Tibial nerve (tissue), 4 donors: ENCODE measurements at regions not wholly inside any gene's neighbourhood (a gene's known extent, or its start where the extent isn't known, plus 50 kb on each side); places are given as distances from the start of the nearest gene placed in this dataset.

ENCODE experiments used
- DNase-seq, 2 donors: peaks; one replicate each; pipeline ENCODE4 v3.0.0-alpha.2; 2019; ENCODE audit warnings: low spot score in 2 of 2
- H3K27ac ChIP-seq, 4 donors: fragments of 200-600 bp; sonication (generic) in 3 of 4; one replicate each; pipeline ENCODE4 v1.5.1; 2017 to 2019; ENCODE audit warnings: mild to moderate bottlenecking in 1 of 4
- H3K27me3 ChIP-seq, 2 donors: fragments of 200-600 bp; sonication (generic) in 1 of 2; one replicate each; pipeline versions ENCODE4 v1.5.1 to v1.6.0; 2017 to 2019
- H3K36me3 ChIP-seq, 3 donors: fragments of 200-600 bp; sonication (generic); one replicate each; pipeline ENCODE4 v1.5.1; 2018 to 2019
- H3K4me1 ChIP-seq, 4 donors: fragments of 200-600 bp; sonication (generic) in 3 of 4; one replicate each; pipeline ENCODE4 v1.5.1; 2017 to 2019
- H3K4me3 ChIP-seq, 4 donors: fragments of 200-600 bp; sonication (generic) in 3 of 4; one replicate each; pipeline ENCODE4 v1.5.1; 2017 to 2019; ENCODE audit warnings: mild to moderate bottlenecking in 1 of 4, moderate library complexity in 1 of 4
- H3K9me3 ChIP-seq, 4 donors: fragments of 200-600 bp; sonication (generic) in 3 of 4; one replicate each; pipeline ENCODE4 v1.5.1; 2017 to 2019
- EP300 ChIP-seq, 2 donors: sonication (generic); formaldehyde crosslinking; IDR thresholded peaks; one replicate each; pipeline ENCODE4 v1.6.1; 2017; ENCODE audit warnings: antibody characterized with exemption in 2 of 2, mild to moderate bottlenecking in 1 of 2
- POLR2A ChIP-seq, 2 donors: fragments of 450-650 bp; IDR thresholded peaks; one replicate each; pipeline ENCODE4 v1.6.1; 2017; ENCODE audit warnings: antibody characterized with exemption in 2 of 2, mild to moderate bottlenecking in 2 of 2, moderate library complexity in 2 of 2
- WGBS, 2 donors: methylation state at CpG; one replicate each; pipeline ENCODE4 v1.1.5; 2018; 5-methylcytosine and 5-hydroxymethylcytosine counted together
- TF ChIP-seq, protein P1 (sequence below), 5 experiments: fragments of 200-600 bp in 3 of 5; fragments of 450-650 bp in 2 of 5; sonication (generic) in 3 of 5; IDR thresholded peaks; one replicate each; pipeline ENCODE4 v1.5.1; 2016 to 2019; ENCODE audit warnings: antibody characterized with exemption in 5 of 5, mild to moderate bottlenecking in 3 of 5, moderate library complexity in 2 of 5

DNA sequence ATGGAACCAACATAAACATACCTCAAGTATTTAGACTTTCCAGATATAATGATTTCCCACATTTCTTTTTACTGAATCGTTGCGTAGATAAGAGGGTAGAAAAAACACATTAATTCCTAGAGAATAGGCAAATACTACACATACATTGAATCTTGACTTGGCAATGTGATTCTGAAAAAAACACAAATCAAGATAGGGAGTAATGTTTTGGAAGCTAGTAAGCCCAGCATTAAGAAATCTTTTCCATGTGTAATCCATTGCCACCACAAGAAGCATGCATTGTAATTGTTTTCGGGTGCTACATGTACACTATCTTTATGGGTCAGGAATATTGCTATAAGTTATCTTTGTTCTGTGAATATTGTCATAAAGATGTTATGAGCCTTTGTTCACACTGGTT lies 269.8 kb upstream of the PDGFD start:
- Histone ChIP-seq H3K4me3 (no peak overlapping the region), H3K4me1 (no peaks in the 10 kb centered on the region), H3K9me3 (no peaks in the 10 kb centered on the region), H3K27ac (no peak overlapping the region), H3K27me3 (no peaks in the 10 kb centered on the region), H3K36me3 (no peaks in the 10 kb centered on the region)
- 88% methylated on average over 3 of the region's 3 CpGs for WGBS, 2 donors
- no peak for DNase-seq
- no peak for TF ChIP-seq EP300 (IDR thresholded peaks at IDR 0.05)
- no peak for TF ChIP-seq POLR2A (IDR thresholded peaks at IDR 0.05)
- TF ChIP-seq, protein P1, sequence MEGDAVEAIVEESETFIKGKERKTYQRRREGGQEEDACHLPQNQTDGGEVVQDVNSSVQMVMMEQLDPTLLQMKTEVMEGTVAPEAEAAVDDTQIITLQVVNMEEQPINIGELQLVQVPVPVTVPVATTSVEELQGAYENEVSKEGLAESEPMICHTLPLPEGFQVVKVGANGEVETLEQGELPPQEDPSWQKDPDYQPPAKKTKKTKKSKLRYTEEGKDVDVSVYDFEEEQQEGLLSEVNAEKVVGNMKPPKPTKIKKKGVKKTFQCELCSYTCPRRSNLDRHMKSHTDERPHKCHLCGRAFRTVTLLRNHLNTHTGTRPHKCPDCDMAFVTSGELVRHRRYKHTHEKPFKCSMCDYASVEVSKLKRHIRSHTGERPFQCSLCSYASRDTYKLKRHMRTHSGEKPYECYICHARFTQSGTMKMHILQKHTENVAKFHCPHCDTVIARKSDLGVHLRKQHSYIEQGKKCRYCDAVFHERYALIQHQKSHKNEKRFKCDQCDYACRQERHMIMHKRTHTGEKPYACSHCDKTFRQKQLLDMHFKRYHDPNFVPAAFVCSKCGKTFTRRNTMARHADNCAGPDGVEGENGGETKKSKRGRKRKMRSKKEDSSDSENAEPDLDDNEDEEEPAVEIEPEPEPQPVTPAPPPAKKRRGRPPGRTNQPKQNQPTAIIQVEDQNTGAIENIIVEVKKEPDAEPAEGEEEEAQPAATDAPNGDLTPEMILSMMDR (IDR thresholded peaks at IDR 0.05), result no peak

GRCh38 chr11:104432981-104433380 lies 269.0 kb upstream of the PDGFD start:
- DNase-seq, result no peak
- Histone ChIP-seq H3K36me3 (no peaks in the 10 kb centered on the region), H3K4me3 (no peak overlapping the region), H3K27ac (no peak overlapping the region), H3K9me3 (no peaks in the 10 kb centered on the region), H3K27me3 (no peaks in the 10 kb centered on the region), H3K4me1 (no peaks in the 10 kb centered on the region)
- WGBS, 2 donors, result 50 to 53% methylated on average over 1 of the region's 1 CpG
- TF ChIP-seq, protein P1 (IDR thresholded peaks at IDR 0.05), result no peak
- TF ChIP-seq POLR2A (IDR thresholded peaks at IDR 0.05), result no peak
- no peak for TF ChIP-seq EP300 (IDR thresholded peaks at IDR 0.05)

- H3K9me3 ChIP-seq, result no peaks in the 10 kb centered on the region
- no peaks in the 10 kb centered on the region for H3K4me1 ChIP-seq
- H3K4me3 ChIP-seq, result no peak overlapping the region
- H3K27me3 ChIP-seq, result no peaks in the 10 kb centered on the region
- WGBS, 2 donors, result 77 to 80% methylated on average over 4 of the region's 4 CpGs
- DNase-seq, result no peak
- TF ChIP-seq, protein P1 (IDR thresholded peaks at IDR 0.05), result no peak
- no peak for TF ChIP-seq EP300 (IDR thresholded peaks at IDR 0.05)
- H3K36me3 ChIP-seq, result no peaks in the 10 kb centered on the region
- no peak overlapping the region for H3K27ac ChIP-seq
Measured at GRCh38 chr11:104432526-104432925, 268.6 kb upstream of the PDGFD start.

DNA sequence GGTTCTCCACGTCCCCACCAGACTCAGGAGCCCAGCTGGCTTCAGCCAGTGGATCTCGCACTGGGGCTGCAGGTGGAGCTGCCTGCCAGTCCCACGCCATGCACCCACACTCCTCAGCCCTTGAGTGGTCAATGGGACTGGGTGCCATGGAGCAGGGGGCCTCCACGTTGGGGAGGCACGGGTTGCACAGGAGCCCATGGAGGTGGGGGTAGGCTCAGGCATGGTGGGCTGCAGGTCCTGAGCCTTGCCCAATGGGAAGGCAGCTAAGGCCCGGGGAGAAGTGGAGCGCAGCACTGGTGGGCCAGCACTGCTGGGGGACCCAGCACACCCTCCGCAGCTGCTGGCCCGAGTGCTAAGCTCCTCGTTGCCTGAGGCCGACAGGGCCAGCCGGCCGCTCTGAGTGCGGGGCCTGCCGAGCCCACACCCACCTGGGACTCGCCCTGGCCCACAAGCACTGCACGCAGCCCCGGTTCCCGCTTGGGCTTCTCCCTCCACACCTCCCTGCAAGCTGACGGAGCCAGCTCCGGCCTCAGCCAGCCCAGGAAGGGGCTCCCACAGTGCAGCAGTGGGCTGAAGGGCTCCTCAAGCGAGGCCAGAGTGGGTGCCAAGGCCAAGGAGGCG lies 258.5 kb upstream of the PDGFD start:
- H3K4me3 ChIP-seq, result no peak overlapping the region
- DNase-seq, result no peak
- H3K36me3 ChIP-seq, result no peaks in the 10 kb centered on the region
- no peaks in the 10 kb centered on the region for H3K4me1 ChIP-seq
- H3K27ac ChIP-seq, result no peak overlapping the region
- H3K27me3 ChIP-seq, result no peaks in the 10 kb centered on the region
- WGBS, 2 donors, result 94 to 95% methylated on average over 22 to 23 of the region's 23 CpGs
- TF ChIP-seq, protein P1 (IDR thresholded peaks at IDR 0.05), result no peak
- no peaks in the 10 kb centered on the region for H3K9me3 ChIP-seq

DNA sequence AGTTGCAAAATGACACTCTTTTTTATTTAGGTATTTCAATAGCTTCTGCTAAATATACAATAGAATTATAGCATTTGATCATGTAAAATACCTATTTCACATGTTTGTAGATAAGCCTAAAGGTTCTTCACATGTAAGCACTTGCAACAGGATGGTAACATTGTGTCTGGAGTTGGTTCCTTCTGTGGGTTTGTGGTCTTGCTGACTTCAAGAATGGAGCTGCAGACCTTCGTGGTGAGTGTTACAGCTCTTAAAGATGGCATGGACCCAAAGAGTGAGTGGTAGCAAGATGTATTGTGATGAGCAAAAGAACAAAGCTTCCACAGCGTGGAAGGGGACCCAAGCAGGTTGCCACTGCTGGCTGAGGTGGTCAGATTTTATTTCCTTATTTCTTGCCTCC lies 246.4 kb upstream of the PDGFD start:
- TF ChIP-seq EP300 (IDR thresholded peaks at IDR 0.05) (no peak), POLR2A (IDR thresholded peaks at IDR 0.05) (no peak)
- TF ChIP-seq, protein P1 (IDR thresholded peaks at IDR 0.05), result no peak
- no peaks in the 10 kb centered on the region for H3K27me3 ChIP-seq
- H3K36me3 ChIP-seq, result no peaks in the 10 kb centered on the region
- peaks cover 0 to 3% (median 0%) of the 10 kb centered on the region in 4 donors for H3K9me3 ChIP-seq
- H3K4me3 ChIP-seq, result no peak overlapping the region
- no peak for DNase-seq
- H3K4me1 ChIP-seq, result no peaks in the 10 kb centered on the region
- H3K27ac ChIP-seq, result no peak overlapping the region
- 78 to 89% methylated on average over 2 of the region's 2 CpGs for WGBS, 2 donors
